ENCODE measurements at regions not wholly inside any gene's neighbourhood (a gene's known extent, or its start where the extent isn't known, plus 50 kb on each side); places are given as distances from the start of the nearest gene placed in this dataset.

DNA sequence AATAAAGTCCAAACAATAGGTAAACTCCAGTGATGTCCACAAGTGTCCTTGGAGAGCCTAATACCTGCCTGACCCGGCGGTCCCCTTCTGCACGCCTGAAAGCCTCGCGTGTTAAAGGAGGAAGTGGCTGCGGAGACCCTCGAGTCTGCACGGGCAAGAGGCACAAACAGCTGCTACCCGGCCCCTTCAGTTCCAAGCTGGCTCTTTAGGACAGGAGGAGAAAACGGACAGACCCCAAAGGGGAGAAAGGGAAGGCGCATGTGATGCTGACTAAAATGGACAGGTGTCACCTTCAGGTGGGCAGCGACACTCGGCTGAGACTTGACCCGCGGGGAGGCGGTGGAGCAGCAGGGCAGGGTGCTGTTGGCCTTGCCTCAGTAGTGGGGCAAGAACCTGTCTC, 102.7 kb upstream of the TENM3 start:
- TF ChIP-seq POLR2A (IDR thresholded peaks at IDR 0.05; ENCODE audit: low read depth, low read length) (no peak), POLR2AphosphoS5 (IDR thresholded peaks at IDR 0.05; ENCODE audit: low read depth, low read length) (no peak), TAF1 (IDR thresholded peaks at IDR 0.05; ENCODE audit: borderline replicate concordance, low read depth, low read length) (no peak)
